ENCODE measurements at regions not wholly inside any gene's neighbourhood (a gene's known extent, or its start where the extent isn't known, plus 50 kb on each side); places are given as distances from the start of the nearest gene placed in this dataset.

- DNase-seq = no peak
Measured at GRCh38 chr3:162138509-162138908, 641.9 kb downstream of the OTOL1 start.

DNA sequence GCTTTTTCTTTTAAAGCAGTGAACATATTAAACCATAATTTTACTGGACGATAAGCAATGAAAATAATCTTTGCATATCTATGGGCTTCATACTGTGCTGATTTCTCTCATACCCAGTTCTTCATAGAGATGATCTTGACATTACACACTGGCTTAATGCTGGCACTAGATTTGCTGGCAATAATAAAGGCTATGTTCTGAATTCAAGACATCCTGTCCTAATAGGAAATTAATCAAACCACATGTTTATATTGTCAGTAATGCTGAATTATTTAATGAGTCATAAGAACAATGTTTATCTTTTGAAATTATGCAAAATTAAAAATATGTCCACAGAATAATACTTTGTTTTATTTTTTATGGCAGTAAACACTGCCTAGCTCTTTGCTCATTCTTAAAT, 643.2 kb downstream of the OTOL1 start:
- DNase-seq = no peak

- no peak for DNase-seq
Measured at GRCh38 chr3:162141272-162141791, 644.7 kb downstream of the OTOL1 start.

- no peak for DNase-seq
Measured at GRCh38 chr3:162142511-162142910, 645.9 kb downstream of the OTOL1 start.

- DNase-seq = no peak
Measured at GRCh38 chr3:162143180-162143579, 646.6 kb downstream of the OTOL1 start.

DNA sequence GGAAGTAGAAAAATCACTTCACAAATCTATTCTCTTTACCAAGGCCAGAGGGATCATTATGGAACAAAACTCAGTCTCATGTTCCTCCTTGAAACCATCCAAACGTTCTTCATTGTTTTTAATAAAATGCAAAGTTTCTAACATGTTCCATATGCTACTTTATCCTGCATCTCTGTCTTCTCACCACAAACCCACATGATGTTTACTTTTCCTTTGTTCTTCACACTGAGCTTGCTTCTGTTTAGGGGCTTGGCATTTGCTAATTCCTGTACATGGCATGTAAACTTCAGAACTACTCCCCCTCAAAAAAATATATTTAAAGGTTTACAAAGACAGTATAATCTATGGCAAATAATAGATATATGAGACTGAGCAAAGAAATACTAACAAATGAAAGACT, 651.4 kb downstream of the OTOL1 start:
- no peak for DNase-seq

- DNase-seq = no peak
Measured at GRCh38 chr3:162150790-162151189, 654.2 kb downstream of the OTOL1 start.

DNA sequence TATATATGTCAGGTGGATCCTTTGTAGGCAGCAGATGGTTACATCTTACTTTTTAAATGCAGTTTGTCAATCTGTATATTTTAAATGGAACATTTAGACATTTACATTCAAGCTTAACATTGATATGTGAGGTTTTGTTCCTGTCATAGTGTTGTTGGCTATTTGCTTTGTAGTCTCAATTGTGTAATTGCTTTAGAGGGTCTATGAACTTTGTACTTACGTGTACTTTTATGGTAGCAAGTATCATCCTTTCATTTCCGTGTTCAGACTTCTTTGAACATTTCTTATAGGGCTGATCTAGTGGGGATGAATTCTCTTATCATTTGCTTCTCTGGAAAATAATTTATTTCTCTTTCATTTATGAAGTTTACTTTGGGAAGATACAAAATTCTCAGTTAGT, 656.0 kb downstream of the OTOL1 start:
- DNase-seq = no peak

DNA sequence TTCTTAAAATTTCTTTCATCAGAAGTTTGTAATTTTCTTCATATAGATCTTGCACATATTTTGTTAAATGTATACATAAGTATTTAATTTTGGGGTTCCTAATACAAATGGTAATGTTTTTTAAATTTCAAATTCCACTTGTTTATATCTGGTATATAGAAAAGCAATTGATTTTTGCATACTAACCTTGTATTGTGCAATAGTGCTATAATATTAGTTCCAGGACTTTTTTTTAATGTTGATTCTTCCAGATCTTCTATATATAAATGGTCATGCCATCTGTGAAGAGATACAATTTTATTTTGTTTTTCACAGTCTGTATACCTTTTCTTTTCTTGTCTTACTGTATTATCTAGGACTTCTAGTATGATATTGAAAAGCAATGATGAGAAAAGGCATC, 665.0 kb downstream of the OTOL1 start:
- no peak for DNase-seq

GRCh38 chr3:162165346-162165745, 668.7 kb downstream of the OTOL1 start:
- no peak for DNase-seq

DNA sequence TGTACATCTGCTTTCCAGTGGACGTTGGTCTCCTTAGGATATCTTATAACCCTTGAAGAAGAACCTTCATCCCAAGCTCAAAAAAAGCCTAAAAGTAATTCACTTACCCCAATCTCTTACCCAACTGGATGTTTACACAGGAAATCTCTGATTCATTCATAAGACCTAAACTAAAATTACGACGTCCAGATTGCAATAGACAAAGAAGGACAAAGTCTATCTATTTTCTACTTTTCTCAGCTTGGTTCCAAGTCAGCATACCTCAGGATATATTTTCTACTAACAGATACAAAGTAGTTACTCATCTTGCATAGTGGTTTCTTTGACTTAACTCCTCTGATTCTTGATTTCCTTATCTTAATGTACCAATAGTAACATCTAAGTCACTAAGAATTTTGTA, 669.9 kb downstream of the OTOL1 start:
- no peak for DNase-seq

DNA sequence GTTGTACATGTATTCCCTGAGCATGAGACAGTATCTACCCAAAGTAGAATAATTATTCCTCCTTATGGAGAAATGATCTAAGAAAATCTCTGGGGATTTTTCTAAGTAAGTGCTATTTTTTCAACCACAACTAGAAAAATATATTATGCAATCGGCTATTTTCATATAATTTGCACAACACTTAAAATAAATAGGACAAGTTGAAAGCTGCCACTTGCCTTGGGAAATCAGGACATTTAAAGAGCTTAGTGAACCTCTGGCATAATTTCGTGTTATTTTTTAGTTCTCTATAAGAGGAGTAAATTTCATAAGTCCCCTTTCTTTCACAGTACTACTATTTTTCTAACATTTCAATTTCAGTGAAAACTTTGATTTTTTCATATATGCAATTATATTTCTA, 672.1 kb downstream of the OTOL1 start:
- DNase-seq = no peak

DNA sequence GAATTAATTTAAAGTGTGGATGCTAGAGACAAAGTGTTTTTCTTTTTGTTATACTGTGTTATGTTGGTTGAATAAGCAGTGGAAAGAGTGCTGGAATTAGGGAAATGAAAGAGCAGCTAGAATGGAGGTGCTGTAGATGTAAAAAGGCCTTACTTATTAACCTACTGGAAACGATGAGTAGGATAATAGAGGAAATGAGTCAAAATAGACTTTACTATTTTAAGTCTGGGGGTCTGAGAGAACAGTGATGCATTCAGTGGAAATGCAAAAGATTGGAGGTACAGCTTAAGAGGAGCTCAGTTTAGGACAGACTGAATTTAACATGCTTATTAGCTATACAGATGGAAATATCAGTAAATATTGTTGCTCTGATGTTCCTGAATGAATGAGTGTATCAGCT, 674.0 kb downstream of the OTOL1 start:
- DNase-seq = no peak

DNA sequence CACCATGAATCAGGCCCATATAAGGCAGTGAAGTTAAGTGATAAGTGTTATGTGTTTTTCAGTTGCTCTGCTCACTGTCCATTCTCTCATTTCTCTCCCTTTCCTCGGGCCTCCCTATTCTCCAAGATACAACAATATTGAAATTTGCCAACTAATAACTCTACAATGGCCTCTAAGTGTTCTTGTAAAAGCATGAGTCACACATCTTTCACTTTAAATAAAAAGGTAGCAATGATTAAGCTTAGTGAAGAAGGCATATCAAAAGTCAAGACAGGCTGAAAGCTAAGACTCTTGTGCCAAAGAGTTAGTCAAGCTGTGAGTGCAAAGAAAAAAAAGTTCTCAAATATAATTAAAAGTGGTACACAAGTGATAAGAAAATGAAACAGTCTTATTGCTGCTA, 675.4 kb downstream of the OTOL1 start:
- no peak for DNase-seq

GRCh38 chr3:162175145-162175544, 678.5 kb downstream of the OTOL1 start:
- DNase-seq = no peak

DNA sequence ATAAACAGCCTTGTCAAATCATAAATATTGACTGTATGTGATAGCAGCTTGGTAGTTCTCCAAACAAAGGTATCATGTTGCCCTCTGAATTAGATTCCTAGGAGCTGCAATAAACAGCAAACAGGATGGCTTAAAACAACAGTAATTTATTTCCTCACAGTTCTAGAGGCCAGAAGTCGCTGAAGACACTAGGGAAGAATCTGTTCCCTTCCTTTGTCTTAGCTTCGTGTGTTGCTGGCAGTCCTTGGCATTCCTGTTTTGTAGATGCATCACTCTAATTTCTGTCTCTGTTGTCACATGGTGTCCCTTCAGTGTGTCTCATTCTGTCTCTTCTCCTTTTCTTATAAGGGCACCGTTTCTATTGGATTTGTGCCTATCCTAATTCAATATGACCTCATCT, 679.3 kb downstream of the OTOL1 start:
- no peak for DNase-seq

GRCh38 chr3:162183440-162183839, 686.8 kb downstream of the OTOL1 start:
- DNase-seq = no peak

- no peak for DNase-seq
Measured at GRCh38 chr3:162192340-162193029, 695.9 kb downstream of the OTOL1 start.

- no peak for DNase-seq
Measured at GRCh38 chr3:162193148-162194095, 696.8 kb downstream of the OTOL1 start.

GRCh38 chr3:162195147-162195546, 698.5 kb downstream of the OTOL1 start:
- DNase-seq = no peak

DNA sequence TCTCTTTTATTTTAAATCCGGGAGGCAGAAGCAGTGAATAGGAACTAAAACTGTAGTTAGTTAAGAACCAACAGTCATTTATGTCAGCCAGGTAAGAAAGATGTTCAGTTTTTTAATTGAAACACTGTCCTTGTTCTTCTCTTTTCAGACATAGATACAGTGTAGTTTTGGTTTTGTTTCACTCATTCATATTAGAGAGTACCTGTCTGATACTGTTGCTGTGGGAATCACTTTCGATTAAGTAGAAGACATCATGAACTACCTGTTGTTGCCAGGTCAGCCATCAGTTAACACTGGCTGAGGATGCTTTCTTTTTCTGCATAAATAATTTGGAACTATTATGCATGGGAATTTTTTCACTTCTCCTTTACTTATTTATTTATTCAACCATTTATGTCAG, 700.4 kb downstream of the OTOL1 start:
- DNase-seq = no peak

- no peak for DNase-seq
Measured at GRCh38 chr3:162200836-162201235, 704.2 kb downstream of the OTOL1 start.

- no peak for DNase-seq
Measured at GRCh38 chr3:162206648-162207047, 710.0 kb downstream of the OTOL1 start.

DNA sequence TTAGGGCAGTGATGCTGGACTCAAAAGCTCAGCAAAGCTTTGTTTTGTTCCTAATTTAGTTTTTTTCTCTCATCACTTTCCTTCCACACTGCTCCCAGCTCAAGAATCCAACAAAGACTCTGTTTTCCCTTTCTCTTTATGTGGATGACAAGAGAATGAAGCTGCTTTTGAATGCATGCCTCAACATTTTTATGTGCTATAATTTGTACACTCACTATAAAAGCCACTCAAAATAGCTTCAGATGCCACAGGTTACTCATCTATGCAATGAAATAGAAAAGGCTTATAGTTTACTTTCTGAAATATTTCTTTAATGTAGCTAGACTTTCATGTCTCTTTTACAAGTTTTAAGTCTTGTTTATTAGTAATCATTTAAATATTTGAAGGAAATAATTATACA, 714.9 kb downstream of the OTOL1 start:
- DNase-seq = no peak

All from activated CD4-positive, alpha-beta T cell treated with anti-CD3 and anti-CD28 coated beads for 48 hours (primary cell).